Breast epithelium (tissue), 4 donors: ENCODE measurements at regions not wholly inside any gene's neighbourhood (a gene's known extent, or its start where the extent isn't known, plus 50 kb on each side); places are given as distances from the start of the nearest gene placed in this dataset.

Experiments used
- DNase-seq, 2 donors: peaks; one replicate each; pipeline ENCODE4 v3.0.0-alpha.2; 2019; ENCODE audit warnings: low spot score in 2 of 2
- H3K27ac ChIP-seq, 2 donors: fragments of 200-600 bp; sonication (generic) in 1 of 2; one replicate each; pipeline ENCODE4 v1.5.1; 2016 to 2019; ENCODE audit warnings: mild to moderate bottlenecking in 1 of 2
- H3K27me3 ChIP-seq, 2 donors: fragments of 200-600 bp; sonication (generic) in 1 of 2; one replicate each; pipeline versions ENCODE4 v1.5.1 to v1.6.0; 2017 to 2019; ENCODE audit warnings: control low read depth in 1 of 2, mild to moderate bottlenecking in 1 of 2
- H3K36me3 ChIP-seq: fragments of 200-600 bp; one replicate; pipeline ENCODE4 v1.5.1; 2019
- H3K4me1 ChIP-seq, 2 donors: fragments of 200-600 bp; sonication (generic); one replicate each; pipeline ENCODE4 v1.5.1; 2016 to 2019; ENCODE audit warnings: control low read depth in 1 of 2
- H3K4me3 ChIP-seq, 3 donors: fragments of 200-600 bp; sonication (generic); 1 replicate in 2 of 3; 2 replicates in 1 of 3; pipeline ENCODE4 v1.5.1; 2016 to 2019; ENCODE audit warnings: mild to moderate bottlenecking in 3 of 3, moderate library complexity in 2 of 3
- H3K9me3 ChIP-seq, 2 donors: fragments of 200-600 bp; sonication (generic) in 1 of 2; one replicate each; pipeline ENCODE4 v1.5.1; 2016 to 2019; ENCODE audit warnings: control low read depth in 1 of 2
- POLR2A ChIP-seq: fragments of 450-650 bp; IDR thresholded peaks from one replicate; pipeline ENCODE4 v1.6.1; 2016; ENCODE audit warnings: antibody characterized with exemption, mild to moderate bottlenecking, moderate library complexity
- POLR2AphosphoS5 ChIP-seq, 3 donors: sonication (generic); formaldehyde crosslinking; IDR thresholded peaks; one replicate each; pipeline ENCODE4 v1.6.1; 2017; ENCODE audit warnings: antibody characterized with exemption in 3 of 3
- intact Hi-C: fragments of 100-400 bp; cut with DNase I; formaldehyde crosslinking; loops from one replicate; pipeline ENCODE4 v1.15.1; 2023; ENCODE audit warnings: low total_unique reads
- TF ChIP-seq, protein P1 (sequence below), 3 donors: fragments of 450-650 bp; IDR thresholded peaks; one replicate each; pipeline ENCODE4 v1.5.1; 2016 to 2017; ENCODE audit warnings: antibody characterized with exemption in 3 of 3, mild to moderate bottlenecking in 3 of 3, moderate library complexity in 3 of 3

GRCh38 chr2:19462256-19462645 lies 103.8 kb upstream of the OSR1 start:
- TF ChIP-seq POLR2AphosphoS5 (IDR thresholded peaks at IDR 0.05): no peak
- TF ChIP-seq POLR2A: no peak
- TF ChIP-seq, protein P1, sequence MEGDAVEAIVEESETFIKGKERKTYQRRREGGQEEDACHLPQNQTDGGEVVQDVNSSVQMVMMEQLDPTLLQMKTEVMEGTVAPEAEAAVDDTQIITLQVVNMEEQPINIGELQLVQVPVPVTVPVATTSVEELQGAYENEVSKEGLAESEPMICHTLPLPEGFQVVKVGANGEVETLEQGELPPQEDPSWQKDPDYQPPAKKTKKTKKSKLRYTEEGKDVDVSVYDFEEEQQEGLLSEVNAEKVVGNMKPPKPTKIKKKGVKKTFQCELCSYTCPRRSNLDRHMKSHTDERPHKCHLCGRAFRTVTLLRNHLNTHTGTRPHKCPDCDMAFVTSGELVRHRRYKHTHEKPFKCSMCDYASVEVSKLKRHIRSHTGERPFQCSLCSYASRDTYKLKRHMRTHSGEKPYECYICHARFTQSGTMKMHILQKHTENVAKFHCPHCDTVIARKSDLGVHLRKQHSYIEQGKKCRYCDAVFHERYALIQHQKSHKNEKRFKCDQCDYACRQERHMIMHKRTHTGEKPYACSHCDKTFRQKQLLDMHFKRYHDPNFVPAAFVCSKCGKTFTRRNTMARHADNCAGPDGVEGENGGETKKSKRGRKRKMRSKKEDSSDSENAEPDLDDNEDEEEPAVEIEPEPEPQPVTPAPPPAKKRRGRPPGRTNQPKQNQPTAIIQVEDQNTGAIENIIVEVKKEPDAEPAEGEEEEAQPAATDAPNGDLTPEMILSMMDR (IDR thresholded peaks at IDR 0.05): no peak
- Histone ChIP-seq H3K9me3 (no peaks in the 10 kb centered on the region), H3K27me3 (no peaks in the 10 kb centered on the region), H3K36me3 (no peaks in the 10 kb centered on the region), H3K4me1 (no peaks in the 10 kb centered on the region), H3K27ac (no peak overlapping the region), H3K4me3 (no peak overlapping the region)
- intact Hi-C loops: no loop called here
- no peak for DNase-seq

DNA sequence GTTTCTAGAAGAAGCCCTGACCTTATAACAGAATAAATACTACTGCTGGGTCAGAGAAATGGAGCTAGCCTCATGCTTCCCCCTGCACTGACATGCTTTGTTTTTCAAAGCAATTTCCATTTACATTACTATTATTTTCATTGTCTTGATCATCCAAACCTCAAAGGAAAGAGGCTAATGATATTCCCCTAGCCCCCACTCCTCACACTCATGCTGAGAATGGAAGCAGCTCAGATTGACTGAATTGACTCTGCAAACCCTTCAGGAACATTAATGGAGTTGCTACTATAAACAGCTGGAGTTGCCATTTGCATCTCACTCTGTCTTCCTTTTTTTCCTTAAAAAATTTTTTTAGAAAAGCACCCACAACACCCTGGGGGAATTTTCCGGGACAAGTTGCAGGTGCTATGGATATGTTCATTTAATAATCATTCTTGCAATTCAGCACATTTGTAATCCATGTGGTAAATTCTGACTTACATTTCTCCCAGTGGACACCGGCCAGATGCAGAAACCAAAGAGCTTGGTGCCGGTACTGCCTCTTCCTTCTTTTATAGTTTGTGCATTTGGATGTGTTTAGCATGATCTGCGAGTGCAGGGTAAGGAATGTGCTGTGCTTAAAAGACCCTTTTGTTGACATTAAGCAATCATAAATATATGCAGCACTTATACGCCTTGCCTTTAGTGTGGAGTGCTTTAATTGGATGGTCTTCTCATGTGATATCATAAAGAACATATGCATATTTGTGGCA lies 103.3 kb upstream of the OSR1 start:
- intact Hi-C loops: no loop called here
- no peaks in the 10 kb centered on the region for H3K27me3 ChIP-seq
- H3K27ac ChIP-seq: no peak overlapping the region
- H3K9me3 ChIP-seq: no peaks in the 10 kb centered on the region
- no peak overlapping the region for H3K4me3 ChIP-seq
- no peaks in the 10 kb centered on the region for H3K36me3 ChIP-seq
- TF ChIP-seq, protein P1 (IDR thresholded peaks at IDR 0.05): no peak
- no peak for TF ChIP-seq POLR2AphosphoS5 (IDR thresholded peaks at IDR 0.05)
- TF ChIP-seq POLR2A: no peak
- no peak for DNase-seq
- H3K4me1 ChIP-seq: no peaks in the 10 kb centered on the region

GRCh38 chr2:19460761-19461160 lies 102.3 kb upstream of the OSR1 start:
- Histone ChIP-seq H3K27ac (no peak overlapping the region), H3K4me1 (no peaks in the 10 kb centered on the region), H3K27me3 (no peaks in the 10 kb centered on the region), H3K4me3 (no peak overlapping the region), H3K9me3 (no peaks in the 10 kb centered on the region), H3K36me3 (no peaks in the 10 kb centered on the region)
- TF ChIP-seq, protein P1 (IDR thresholded peaks at IDR 0.05): no peak
- TF ChIP-seq POLR2A (no peak), POLR2AphosphoS5 (IDR thresholded peaks at IDR 0.05) (no peak)
- no peak for DNase-seq
- intact Hi-C loops: no loop called here

DNA sequence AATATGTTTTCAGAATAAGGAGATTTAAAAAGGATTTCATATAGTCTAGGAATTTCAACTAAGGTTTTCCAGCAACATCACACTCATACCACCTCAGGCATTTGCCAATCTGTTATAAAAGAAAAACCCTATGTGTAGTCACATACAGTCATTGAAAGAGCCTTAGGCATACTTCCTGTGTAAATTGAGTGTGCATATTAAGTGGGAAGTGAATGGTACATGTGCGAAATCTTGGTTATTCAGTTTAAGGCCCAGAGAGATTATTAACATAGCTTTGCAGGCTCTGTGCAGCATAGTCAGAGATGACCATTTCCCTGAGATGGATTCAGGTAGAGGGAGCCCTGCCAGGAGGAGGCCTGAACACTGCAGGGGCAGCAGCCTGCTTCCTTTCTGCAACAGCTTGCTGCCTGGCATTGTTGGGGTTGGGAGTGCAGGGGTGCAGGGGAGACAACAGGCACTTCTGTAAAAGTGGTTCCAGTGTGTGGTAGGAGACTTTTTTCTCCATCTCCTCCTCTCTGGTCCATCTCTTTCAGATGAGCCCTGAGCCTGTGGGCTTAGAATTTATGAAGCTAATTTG lies 100.1 kb upstream of the OSR1 start:
- TF ChIP-seq POLR2AphosphoS5 (IDR thresholded peaks at IDR 0.05) (no peak), POLR2A (no peak)
- TF ChIP-seq, protein P1 (IDR thresholded peaks at IDR 0.05): no peak
- Histone ChIP-seq H3K36me3 (no peaks in the 10 kb centered on the region), H3K27ac (no peak overlapping the region), H3K4me3 (no peak overlapping the region), H3K27me3 (no peaks in the 10 kb centered on the region), H3K9me3 (peaks cover 0 to 13% of the 10 kb centered on the region in 2 donors), H3K4me1 (no peaks in the 10 kb centered on the region)
- no peak for DNase-seq
- intact Hi-C loops: no loop called here

DNA sequence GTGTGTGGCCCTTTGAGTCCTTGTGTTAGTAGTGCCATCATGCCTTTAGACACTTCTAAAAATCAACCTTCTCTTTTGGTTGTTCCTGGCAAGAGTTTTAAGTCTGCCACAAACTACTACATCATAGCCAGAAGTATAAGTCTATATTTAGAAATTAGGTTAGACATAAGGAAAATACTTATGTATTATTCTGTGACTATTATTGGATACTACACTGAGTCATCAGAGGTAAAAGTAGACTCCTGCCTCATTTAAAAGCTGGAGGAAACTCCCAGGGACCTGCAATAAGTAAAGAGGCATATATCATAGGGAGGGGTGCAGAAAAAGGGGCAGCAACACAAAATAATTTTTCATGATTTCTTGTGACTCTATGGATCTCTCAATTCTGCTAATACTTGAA lies 99.4 kb upstream of the OSR1 start:
- Histone ChIP-seq H3K27ac (no peak overlapping the region), H3K4me3 (no peak overlapping the region), H3K27me3 (no peaks in the 10 kb centered on the region), H3K36me3 (no peaks in the 10 kb centered on the region), H3K4me1 (no peaks in the 10 kb centered on the region), H3K9me3 (peaks cover 0 to 15% of the 10 kb centered on the region in 2 donors)
- no peak for TF ChIP-seq POLR2A
- no peak for TF ChIP-seq POLR2AphosphoS5 (IDR thresholded peaks at IDR 0.05)
- TF ChIP-seq, protein P1 (IDR thresholded peaks at IDR 0.05): no peak
- intact Hi-C loops: no loop called here
- no peak for DNase-seq
